Liver (tissue), 8 donors: ENCODE measurements at regions not wholly inside any gene's neighbourhood (a gene's known extent, or its start where the extent isn't known, plus 50 kb on each side); places are given as distances from the start of the nearest gene placed in this dataset.

ENCODE experiments used
- DNase-seq: peaks from one replicate; pipeline ENCODE4 v3.0.0-alpha.2; 2017; ENCODE audit warnings: low spot score
- H3K27ac ChIP-seq, 2 donors: one replicate each; pipeline ENCODE4 v1.7.0; 2013; ENCODE audit warnings: inconsistent platforms in 2 of 2, low read length in 2 of 2, control low read depth in 1 of 2, low read depth in 1 of 2, mild to moderate bottlenecking in 1 of 2
- H3K27me3 ChIP-seq, 4 donors: one replicate each; pipeline versions ENCODE4 v1.6.1 to v1.7.0; 2013; ENCODE audit warnings: low read length in 3 of 4, inconsistent platforms in 1 of 4, mild to moderate bottlenecking in 1 of 4, moderate library complexity in 1 of 4; ENCODE audit not compliant: control insufficient read depth in 4 of 4, insufficient read depth in 4 of 4
- H3K36me3 ChIP-seq, 4 donors: one replicate each; pipeline versions ENCODE4 v1.6.1 to v1.7.0; 2013; ENCODE audit warnings: low read length in 3 of 4, mild to moderate bottlenecking in 3 of 4, low read depth in 1 of 4, moderate library complexity in 1 of 4; ENCODE audit not compliant: control insufficient read depth in 4 of 4, insufficient read depth in 3 of 4
- H3K4me1 ChIP-seq, 4 donors: one replicate each; pipeline versions ENCODE4 v1.6.1 to v1.7.0; 2013; ENCODE audit warnings: low read length in 3 of 4, mild to moderate bottlenecking in 3 of 4, moderate library complexity in 1 of 4; ENCODE audit not compliant: control insufficient read depth in 4 of 4, insufficient read depth in 4 of 4
- H3K4me3 ChIP-seq, 3 donors: one replicate each; pipeline versions ENCODE4 v1.6.1 to v1.7.0; 2013; ENCODE audit warnings: low read length in 3 of 3, control low read depth in 1 of 3, low read depth in 1 of 3, mild to moderate bottlenecking in 1 of 3
- H3K9ac ChIP-seq, 2 donors: one replicate each; pipeline ENCODE4 v1.7.0; 2013; ENCODE audit warnings: low read length in 2 of 2, mild to moderate bottlenecking in 2 of 2, moderate library complexity in 2 of 2, control low read depth in 1 of 2, low read depth in 1 of 2
- H3K9me3 ChIP-seq, 4 donors: one replicate each; pipeline versions ENCODE4 v1.6.1 to v1.7.0; 2013; ENCODE audit warnings: low read length in 3 of 4; ENCODE audit not compliant: control insufficient read depth in 4 of 4
- EGR1 ChIP-seq, 2 donors: IDR thresholded peaks; 2 replicates each; pipeline ENCODE4 v1.6.1; 2016 to 2018; ENCODE audit warnings: antibody characterized with exemption in 2 of 2, low read depth in 2 of 2
- FOXA1 ChIP-seq: IDR thresholded peaks from 2 replicates; pipeline ENCODE4 v1.6.1; 2016; ENCODE audit warnings: antibody characterized with exemption
- GABPA ChIP-seq, 2 donors: IDR thresholded peaks in 1 of 2; conservative IDR thresholded peaks in 1 of 2; 2 replicates each; pipeline ENCODE4 v1.6.1; 2016; ENCODE audit warnings: antibody characterized with exemption in 2 of 2, mild to moderate bottlenecking in 1 of 2, moderate library complexity in 1 of 2
- HNF4A ChIP-seq, 2 donors: conservative IDR thresholded peaks; 2 replicates each; pipeline ENCODE4 v1.6.1; 2016; ENCODE audit warnings: antibody characterized with exemption in 2 of 2, mild to moderate bottlenecking in 2 of 2
- HNF4G ChIP-seq: IDR thresholded peaks from 2 replicates; pipeline ENCODE4 v1.6.1; 2016; ENCODE audit warnings: antibody characterized with exemption
- JUND ChIP-seq, 2 donors: IDR thresholded peaks; 2 replicates each; pipeline ENCODE4 v1.6.1; 2016; ENCODE audit warnings: antibody characterized with exemption in 2 of 2
- MAX ChIP-seq: IDR thresholded peaks from 2 replicates; pipeline ENCODE4 v1.6.1; 2016; ENCODE audit warnings: antibody characterized with exemption
- NR2F2 ChIP-seq: IDR thresholded peaks from 2 replicates; pipeline ENCODE4 v1.6.1; 2016; ENCODE audit warnings: antibody characterized with exemption
- RAD21 ChIP-seq, 2 donors: IDR thresholded peaks; 2 replicates each; pipeline ENCODE4 v1.6.1; 2016; ENCODE audit warnings: antibody characterized with exemption in 2 of 2, mild to moderate bottlenecking in 2 of 2
- RXRA ChIP-seq, 2 donors: IDR thresholded peaks; 2 replicates each; pipeline ENCODE4 v1.6.1; 2017 to 2018; ENCODE audit warnings: antibody characterized with exemption in 2 of 2, mild to moderate bottlenecking in 1 of 2
- SP1 ChIP-seq: IDR thresholded peaks from 2 replicates; pipeline ENCODE4 v1.6.1; 2018; ENCODE audit warnings: antibody characterized with exemption, mild to moderate bottlenecking
- TAF1 ChIP-seq: conservative IDR thresholded peaks from 2 replicates; pipeline ENCODE4 v1.6.1; 2016; ENCODE audit warnings: antibody characterized with exemption, mild to moderate bottlenecking
- YY1 ChIP-seq: IDR thresholded peaks from 2 replicates; pipeline ENCODE4 v1.6.1; 2016; ENCODE audit warnings: antibody characterized with exemption, mild to moderate bottlenecking
- WGBS: extraction: QIAGEN DNeasy Blood & Tissue Kit; methylation state at CpG from one replicate; pipeline ENCODE4 v1.1.7; 2013; 5-methylcytosine and 5-hydroxymethylcytosine counted together
- TF ChIP-seq, protein P1 (sequence below): fragments of 150-350 bp; IDR thresholded peaks from 2 replicates; pipeline ENCODE4 v1.5.1; 2017; ENCODE audit warnings: improper control_type of control experiment, low read depth, low read length; ENCODE audit not compliant: missing input control
- TF ChIP-seq, protein P2 (sequence below): IDR thresholded peaks from 2 replicates; pipeline ENCODE4 v1.6.1; 2016; ENCODE audit warnings: antibody characterized with exemption
- TF ChIP-seq, protein P3 (sequence below): IDR thresholded peaks from 2 replicates; pipeline ENCODE4 v1.6.1; 2016; ENCODE audit warnings: antibody characterized with exemption, mild to moderate bottlenecking
- donor health status: healthy.
- donor health status: healthy.
- donor health status: healthy.
- donor health status: healthy.
- donor health status: healthy.

DNA sequence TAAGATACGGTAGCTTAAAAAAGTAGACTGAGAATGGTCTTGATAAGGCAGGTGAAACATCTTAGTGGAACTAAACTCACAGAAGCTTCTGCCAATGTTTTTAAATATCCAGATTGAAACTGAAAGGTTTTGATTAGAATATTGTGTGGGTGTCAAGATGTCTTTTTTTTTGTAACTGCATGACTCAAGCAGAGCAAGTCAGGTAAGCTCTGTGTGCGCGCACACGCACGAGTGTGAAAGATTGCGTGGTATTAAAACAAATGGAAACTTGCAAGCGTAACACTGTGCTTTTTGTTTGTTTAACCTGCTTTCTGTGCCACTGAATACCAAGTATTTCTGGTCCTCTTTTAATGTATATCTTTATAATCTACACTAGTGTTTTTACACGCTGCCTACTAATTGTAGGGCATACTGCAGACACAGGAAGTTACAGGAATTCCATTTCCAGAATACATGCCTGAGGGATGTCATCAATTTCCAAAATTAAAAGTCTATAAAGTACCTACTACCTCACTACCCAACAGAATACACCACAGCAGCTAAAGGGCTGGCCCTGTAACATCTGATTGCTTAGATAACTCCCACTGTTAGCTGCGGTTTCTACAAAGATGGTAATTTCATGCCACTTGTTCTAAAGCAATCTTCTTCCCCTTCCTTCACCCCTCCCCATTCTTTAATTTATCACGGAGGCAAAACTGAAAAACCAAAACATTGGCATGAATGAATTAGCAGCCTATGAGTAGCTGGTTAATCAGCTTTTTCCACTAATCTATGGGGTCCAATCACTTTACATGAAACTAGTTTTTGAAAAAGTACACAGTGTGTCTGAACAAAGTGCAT is 472.8 kb downstream of the SHQ1 start:
- H3K36me3 ChIP-seq, result peaks cover 0 to 7% (median 2%) of the 10 kb centered on the region in 4 donors
- no peak for TF ChIP-seq RXRA (IDR thresholded peaks at IDR 0.05)
- TF ChIP-seq, protein P1, sequence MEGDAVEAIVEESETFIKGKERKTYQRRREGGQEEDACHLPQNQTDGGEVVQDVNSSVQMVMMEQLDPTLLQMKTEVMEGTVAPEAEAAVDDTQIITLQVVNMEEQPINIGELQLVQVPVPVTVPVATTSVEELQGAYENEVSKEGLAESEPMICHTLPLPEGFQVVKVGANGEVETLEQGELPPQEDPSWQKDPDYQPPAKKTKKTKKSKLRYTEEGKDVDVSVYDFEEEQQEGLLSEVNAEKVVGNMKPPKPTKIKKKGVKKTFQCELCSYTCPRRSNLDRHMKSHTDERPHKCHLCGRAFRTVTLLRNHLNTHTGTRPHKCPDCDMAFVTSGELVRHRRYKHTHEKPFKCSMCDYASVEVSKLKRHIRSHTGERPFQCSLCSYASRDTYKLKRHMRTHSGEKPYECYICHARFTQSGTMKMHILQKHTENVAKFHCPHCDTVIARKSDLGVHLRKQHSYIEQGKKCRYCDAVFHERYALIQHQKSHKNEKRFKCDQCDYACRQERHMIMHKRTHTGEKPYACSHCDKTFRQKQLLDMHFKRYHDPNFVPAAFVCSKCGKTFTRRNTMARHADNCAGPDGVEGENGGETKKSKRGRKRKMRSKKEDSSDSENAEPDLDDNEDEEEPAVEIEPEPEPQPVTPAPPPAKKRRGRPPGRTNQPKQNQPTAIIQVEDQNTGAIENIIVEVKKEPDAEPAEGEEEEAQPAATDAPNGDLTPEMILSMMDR, result no peak
- TF ChIP-seq FOXA1, result no peak
- no peak for TF ChIP-seq TAF1
- TF ChIP-seq, protein P2, sequence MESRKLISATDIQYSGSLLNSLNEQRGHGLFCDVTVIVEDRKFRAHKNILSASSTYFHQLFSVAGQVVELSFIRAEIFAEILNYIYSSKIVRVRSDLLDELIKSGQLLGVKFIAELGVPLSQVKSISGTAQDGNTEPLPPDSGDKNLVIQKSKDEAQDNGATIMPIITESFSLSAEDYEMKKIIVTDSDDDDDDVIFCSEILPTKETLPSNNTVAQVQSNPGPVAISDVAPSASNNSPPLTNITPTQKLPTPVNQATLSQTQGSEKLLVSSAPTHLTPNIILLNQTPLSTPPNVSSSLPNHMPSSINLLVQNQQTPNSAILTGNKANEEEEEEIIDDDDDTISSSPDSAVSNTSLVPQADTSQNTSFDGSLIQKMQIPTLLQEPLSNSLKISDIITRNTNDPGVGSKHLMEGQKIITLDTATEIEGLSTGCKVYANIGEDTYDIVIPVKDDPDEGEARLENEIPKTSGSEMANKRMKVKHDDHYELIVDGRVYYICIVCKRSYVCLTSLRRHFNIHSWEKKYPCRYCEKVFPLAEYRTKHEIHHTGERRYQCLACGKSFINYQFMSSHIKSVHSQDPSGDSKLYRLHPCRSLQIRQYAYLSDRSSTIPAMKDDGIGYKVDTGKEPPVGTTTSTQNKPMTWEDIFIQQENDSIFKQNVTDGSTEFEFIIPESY, result no peak
- TF ChIP-seq HNF4A (conservative IDR thresholded peaks at IDR 0.05), result no peak
- no peak for TF ChIP-seq HNF4G
- TF ChIP-seq JUND (IDR thresholded peaks at IDR 0.05), result no peak
- TF ChIP-seq, protein P3, sequence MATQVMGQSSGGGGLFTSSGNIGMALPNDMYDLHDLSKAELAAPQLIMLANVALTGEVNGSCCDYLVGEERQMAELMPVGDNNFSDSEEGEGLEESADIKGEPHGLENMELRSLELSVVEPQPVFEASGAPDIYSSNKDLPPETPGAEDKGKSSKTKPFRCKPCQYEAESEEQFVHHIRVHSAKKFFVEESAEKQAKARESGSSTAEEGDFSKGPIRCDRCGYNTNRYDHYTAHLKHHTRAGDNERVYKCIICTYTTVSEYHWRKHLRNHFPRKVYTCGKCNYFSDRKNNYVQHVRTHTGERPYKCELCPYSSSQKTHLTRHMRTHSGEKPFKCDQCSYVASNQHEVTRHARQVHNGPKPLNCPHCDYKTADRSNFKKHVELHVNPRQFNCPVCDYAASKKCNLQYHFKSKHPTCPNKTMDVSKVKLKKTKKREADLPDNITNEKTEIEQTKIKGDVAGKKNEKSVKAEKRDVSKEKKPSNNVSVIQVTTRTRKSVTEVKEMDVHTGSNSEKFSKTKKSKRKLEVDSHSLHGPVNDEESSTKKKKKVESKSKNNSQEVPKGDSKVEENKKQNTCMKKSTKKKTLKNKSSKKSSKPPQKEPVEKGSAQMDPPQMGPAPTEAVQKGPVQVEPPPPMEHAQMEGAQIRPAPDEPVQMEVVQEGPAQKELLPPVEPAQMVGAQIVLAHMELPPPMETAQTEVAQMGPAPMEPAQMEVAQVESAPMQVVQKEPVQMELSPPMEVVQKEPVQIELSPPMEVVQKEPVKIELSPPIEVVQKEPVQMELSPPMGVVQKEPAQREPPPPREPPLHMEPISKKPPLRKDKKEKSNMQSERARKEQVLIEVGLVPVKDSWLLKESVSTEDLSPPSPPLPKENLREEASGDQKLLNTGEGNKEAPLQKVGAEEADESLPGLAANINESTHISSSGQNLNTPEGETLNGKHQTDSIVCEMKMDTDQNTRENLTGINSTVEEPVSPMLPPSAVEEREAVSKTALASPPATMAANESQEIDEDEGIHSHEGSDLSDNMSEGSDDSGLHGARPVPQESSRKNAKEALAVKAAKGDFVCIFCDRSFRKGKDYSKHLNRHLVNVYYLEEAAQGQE, result no peak
- TF ChIP-seq NR2F2, result no peak
- no peak for TF ChIP-seq EGR1 (IDR thresholded peaks at IDR 0.05; ENCODE audit: low read depth in 2 of 2)
- TF ChIP-seq GABPA (IDR thresholded peaks at IDR 0.05 in 1 of 2, conservative IDR thresholded peaks at IDR 0.05 in 1 of 2), result no peak
- TF ChIP-seq SP1, result no peak
- no peak for TF ChIP-seq YY1
- no peak for TF ChIP-seq RAD21 (IDR thresholded peaks at IDR 0.05)
- H3K27me3 ChIP-seq, result no peaks in the 10 kb centered on the region
- no peak overlapping the region for H3K27ac ChIP-seq
- H3K9ac ChIP-seq, result no peak overlapping the region
- no peaks in the 10 kb centered on the region for H3K9me3 ChIP-seq
- 91% methylated on average over 10 of the region's 10 CpGs for WGBS
- no peak for DNase-seq
- H3K4me3 ChIP-seq, result no peak overlapping the region
- peaks cover 4 to 20% (median 5%) of the 10 kb centered on the region in 4 donors for H3K4me1 ChIP-seq

DNA sequence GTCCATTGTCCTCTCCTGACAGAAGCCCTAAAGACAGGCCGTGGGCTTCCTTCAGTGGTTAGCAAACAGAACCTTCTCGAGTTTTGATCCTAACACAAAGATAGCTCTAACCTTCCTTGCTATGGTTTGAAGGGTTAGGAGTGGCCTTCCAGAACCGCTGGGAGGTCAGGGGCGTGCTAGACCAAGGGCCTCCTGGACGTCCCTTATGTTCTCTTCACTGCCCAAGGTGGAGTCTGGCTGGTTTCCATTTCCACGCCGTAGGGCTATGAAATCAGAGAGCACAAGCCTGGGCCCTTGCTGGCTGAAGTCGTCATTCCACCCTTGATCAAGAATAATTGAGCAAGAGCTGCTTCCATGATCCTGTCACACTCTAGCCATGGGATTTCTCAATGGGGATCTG is 475.1 kb downstream of the SHQ1 start:
- Histone ChIP-seq H3K27ac (no peak overlapping the region), H3K9me3 (no peaks in the 10 kb centered on the region), H3K9ac (no peak overlapping the region), H3K4me1 (peaks cover 2 to 8% (median 4%) of the 10 kb centered on the region in 4 donors), H3K27me3 (no peaks in the 10 kb centered on the region), H3K4me3 (no peak overlapping the region), H3K36me3 (peaks cover 0 to 3% (median under 1%) of the 10 kb centered on the region in 4 donors)
- WGBS, result 92% methylated on average over 8 of the region's 8 CpGs
- DNase-seq, result no peak
- TF ChIP-seq TAF1 (no peak), MAX (no peak), SP1 (no peak), FOXA1 (no peak), YY1 (no peak)
- TF ChIP-seq, protein P2, result no peak
- TF ChIP-seq, protein P1, result no peak
